ENCODE measurements at regions not wholly inside any gene's neighbourhood (a gene's known extent, or its start where the extent isn't known, plus 50 kb on each side); places are given as distances from the start of the nearest gene placed in this dataset.

DNA sequence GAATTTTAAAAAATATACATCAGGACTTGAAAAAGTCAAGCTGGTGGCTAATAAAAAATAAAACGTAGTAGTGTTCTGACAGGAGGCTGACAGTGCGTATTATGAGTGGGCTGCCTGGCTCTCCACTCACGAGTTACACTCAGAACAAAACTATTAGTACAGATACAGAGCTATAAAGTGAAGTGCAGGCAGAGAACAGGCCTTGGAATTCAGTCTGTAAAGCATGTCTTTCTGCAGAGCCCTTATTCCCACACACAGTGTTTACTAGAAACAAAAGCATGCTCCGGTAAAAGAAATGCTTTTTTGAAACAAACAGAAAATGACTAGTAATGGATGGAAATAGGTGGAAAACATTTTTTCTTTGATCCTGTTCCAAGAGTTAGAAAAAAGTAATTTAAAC lies 334.7 kb downstream of the DIRAS2 start:
- DNase-seq (ENCODE audit: low read depth) = no peak

DNA sequence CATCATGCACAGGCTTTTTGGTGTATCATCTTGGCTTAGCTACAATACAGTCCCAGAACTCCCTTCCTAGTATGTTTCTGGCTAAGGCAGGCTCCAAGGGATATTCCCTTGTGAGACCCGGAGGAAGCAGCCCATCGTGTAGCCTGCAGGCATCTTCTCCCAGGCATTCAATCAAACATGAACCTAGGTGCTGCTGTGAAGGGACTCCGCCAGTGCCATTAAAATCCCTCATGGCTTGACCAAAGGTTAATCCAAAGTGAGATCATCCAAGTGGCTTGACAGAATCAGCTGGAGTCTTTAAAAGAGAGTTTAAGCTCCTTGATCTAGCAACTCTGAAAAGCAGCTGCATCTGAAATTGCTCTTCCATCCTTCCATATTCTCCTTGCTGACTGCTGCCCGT lies 333.9 kb downstream of the DIRAS2 start:
- DNase-seq (ENCODE audit: low read depth) = no peak

DNA sequence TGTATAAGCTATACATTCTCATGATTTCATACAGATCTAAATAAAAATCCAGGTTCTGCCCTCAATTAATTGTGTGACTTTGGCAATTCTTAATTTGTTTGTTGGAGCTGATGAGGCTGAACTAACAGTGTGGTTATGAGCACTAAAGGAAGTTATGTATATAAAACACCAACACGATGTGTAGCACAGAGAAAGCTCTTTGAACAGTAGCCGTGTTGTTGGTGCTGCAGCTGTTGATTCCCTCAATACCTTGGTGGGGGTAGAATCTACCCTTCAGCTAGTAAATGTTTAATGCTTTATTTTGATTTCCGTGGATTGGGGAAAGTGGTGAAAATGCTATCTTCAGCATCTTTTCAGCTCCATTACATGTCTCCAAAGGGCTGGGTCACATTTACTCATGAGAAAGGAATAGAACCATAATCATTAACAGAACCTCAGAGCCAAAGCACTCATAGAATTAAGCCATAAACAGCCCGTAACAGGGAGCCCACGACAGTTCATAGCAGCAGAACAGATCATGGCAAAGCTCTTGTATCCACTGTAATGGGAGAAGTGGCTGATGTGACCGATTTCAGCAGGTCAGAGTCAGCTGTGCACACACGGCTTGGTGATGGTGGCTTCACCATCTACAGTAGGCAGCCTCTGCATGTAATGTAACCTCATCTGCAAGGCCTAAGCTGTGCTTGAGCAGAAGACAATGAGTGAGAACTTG lies 332.7 kb downstream of the DIRAS2 start:
- DNase-seq (ENCODE audit: low read depth) = no peak

DNA sequence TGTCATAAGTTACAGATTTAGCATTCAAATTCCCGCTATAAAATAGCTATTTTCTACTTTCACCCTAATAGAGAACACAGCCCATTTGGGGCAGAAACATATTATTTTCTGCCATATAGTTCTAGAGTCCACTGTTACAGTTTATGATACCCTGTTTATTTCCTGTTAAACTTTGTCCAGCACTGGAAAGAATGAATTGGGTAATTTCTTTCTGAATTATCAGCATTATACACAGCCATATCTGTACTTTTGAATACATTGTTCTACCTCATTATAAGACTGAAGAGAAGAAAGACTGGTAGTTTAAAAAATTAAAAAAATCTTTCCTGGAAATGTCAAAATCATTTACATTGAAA lies 332.1 kb downstream of the DIRAS2 start:
- DNase-seq (ENCODE audit: low read depth) = no peak

DNA sequence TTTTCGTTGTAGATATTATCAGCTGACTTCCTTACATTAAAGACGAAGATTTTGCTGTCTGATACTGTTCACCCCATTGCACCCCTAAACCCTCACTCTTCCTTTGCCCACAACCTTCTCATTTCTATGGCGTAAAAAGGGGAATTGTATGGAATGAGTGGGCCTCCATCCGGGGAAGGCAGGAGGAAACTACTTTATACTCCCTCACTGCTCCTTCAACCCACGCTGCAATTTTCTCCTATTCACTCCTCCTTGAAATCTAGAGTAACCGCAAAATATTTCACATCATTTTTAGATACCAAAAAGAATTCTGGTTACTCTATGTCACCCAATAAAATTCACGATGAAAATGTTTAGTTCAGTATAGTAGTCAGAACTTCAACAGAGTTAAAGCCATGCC lies 330.8 kb downstream of the DIRAS2 start:
- DNase-seq (ENCODE audit: low read depth) = no peak

DNA sequence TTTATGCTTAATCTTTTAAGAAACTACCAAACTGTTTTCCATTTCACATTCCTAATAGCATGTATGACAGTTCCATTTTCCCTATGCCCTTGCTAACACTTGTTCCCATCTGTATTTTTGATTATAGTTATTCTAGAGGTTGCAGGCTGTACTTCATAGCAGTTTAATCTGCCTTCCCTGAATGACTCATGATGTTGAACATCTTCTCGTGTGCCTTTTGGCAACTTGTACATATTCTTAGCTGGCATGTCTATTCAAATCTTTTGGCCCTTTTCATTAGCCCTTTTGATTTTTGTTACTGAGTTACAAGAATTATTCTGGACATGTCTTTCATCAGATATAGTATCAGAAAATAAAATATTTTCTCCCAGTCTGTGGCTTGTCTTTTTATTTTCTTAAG lies 320.3 kb downstream of the DIRAS2 start:
- peak; percentile 4 for DNase-seq (ENCODE audit: low read depth)

DNA sequence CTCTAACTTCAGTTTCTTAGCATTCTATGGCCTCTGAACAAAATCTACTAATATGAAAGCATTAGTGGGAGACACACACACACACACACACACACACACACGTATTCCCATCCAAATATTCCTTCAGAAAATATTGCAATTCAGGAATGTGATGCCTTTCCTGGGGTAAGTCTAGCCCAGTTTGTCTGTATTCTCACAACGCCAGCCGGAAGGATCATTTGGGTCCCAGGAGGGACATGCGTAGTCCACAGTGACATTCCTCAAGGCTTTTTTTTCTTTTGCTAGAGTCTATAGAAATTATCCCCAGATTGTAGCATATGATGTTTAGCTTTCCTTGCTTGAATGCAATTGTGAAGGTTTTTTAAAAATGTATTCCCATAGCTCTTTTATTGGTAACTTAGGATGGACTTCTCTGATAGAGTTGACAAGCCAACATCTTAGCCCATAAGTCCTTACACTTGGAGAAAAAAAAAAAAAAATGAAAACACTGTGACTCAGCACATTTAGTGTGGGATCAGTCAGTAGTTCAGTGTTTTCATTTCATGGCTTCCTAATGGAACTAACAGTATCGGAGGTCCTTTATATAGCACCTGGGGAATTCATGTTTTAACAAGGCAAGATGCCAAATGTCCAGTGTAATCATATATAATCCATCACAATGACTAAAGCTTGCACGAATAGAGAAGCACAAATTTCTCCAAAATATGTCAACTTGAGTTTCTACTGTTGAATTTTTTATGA lies 316.5 kb downstream of the DIRAS2 start:
- no peak for DNase-seq (ENCODE audit: low read depth)

DNA sequence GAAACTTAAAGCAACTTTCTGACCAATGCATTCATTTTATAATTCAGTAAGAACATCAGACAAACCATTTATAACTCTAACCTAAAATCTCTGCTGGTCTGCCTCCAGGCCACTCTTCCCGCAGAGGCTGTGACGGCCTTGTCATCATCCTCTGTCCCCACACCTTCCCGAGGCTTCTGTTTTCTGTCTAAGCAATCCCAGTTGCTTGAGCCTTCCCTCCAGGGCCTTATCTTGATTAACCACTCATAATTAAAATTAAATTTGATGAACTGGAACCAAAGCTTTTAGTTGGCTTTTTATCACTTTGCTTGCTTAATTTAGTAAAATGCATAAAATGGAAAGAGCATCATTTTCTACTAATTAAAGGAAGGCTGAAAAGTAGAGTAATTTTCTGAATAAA lies 312.4 kb downstream of the DIRAS2 start:
- DNase-seq (ENCODE audit: low read depth) = no peak

DNA sequence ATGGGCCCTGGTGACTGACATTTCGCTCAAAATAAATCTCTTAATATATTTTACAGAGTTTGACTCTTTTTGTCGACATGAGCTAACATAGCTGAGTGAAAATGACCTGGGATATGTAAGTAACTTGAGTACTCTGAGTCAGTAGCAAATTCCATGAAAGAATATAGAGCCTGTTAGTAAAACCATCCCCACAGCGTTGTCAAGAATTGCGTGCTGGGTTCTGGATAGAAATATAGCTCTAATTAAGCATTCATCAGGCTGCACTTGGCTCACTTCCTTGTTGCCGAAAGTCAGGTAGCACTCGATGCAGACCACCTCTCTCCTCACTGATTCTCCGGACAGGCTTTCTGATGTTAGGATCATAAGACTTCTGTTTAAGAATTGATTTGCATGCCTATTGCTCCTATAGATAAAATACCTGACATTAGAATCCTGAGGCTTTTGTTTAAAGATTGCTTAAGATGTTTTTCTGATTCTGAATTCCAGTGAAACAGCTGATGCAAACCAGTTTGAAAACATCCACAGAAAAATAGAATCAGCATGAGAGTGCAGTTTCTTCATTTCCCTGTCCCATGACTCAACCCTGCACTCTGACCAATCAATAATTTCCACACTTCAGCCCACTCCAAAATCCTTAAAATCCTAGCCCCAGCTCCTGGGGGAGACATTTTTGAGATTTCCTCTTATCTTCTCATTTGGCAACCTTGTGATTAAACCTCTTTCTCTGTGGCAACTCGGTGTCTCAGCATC lies 310.6 kb downstream of the DIRAS2 start:
- DNase-seq (ENCODE audit: low read depth) = peak; percentile 52

DNA sequence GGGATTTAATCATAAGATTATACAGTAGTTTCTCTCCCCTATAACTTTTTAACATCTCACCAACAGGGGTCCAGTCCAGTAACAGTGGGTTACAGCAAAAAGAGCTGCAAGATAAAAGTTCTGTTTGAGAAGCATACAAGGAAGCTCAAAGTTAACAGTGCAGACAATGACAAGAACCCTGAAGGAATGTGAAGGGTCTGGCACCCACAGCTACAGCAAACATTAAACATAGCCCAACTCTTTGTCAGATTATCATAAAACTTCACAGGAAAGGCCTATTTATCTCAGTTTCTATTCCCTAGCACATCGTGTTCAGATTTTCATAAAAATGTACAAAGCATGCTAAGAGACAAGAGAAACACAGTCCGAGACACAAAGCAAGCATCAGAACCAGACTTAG lies 309.4 kb downstream of the DIRAS2 start:
- DNase-seq (ENCODE audit: low read depth) = no peak

DNA sequence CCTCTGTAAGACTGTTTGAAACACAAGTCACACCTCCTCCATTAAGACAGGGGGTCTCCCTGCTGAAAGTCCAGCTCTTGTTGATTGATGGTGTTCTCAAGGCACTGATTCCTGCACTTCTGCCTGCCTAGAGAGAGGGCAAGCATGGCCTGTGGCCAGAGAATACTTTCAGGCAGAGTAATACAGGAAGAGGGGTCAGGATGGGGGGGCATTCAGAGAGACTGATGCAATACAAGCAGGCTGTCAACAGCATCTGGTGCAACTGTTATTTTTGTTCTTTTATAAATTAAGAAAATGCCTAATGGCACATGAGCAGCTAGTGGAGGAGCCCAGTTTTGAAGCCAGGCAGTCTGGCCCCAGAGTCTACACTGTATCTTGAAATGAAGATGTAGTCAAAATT lies 302.2 kb downstream of the DIRAS2 start:
- DNase-seq (ENCODE audit: low read depth) = peak; percentile 68

DNA sequence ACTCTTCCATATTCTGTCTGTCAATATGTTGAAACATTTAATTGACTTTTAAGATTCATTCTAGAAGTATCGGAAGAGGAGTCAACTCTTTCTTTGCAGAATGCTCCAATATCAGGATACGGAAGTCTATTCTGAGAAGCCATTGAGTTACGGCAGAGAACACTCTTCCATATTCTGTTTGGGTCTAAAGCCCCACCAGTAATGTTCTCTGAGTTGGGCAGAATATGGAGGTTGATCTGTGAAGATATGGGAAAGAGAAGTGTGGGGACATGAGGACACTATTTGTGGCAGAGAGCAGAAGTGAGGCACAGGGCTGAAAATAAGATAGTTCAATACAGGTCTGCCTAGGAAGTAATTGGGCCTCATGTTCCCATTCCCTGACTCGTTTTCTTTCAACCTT lies 300.0 kb downstream of the DIRAS2 start:
- no peak for DNase-seq (ENCODE audit: low read depth)

DNA sequence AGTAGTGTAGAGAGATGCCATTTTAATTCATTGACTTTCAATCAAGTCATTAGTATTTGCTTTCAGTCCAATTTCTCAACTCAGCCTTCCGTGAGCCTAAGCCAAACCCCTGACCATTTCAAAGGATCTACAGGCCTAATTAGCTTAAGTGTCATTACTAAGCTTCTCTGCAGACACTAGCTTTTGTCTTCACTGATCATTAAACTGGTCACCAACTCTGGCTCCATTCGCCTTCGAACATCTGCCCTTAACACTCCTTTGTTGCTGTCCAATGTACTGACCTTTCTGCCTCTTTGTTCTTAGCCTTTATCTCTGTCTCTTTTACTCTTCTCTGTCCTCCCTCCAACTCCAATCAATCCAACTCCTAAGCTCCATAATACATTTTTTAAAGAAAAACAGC lies 299.3 kb downstream of the DIRAS2 start:
- DNase-seq (ENCODE audit: low read depth) = peak; percentile 14

DNA sequence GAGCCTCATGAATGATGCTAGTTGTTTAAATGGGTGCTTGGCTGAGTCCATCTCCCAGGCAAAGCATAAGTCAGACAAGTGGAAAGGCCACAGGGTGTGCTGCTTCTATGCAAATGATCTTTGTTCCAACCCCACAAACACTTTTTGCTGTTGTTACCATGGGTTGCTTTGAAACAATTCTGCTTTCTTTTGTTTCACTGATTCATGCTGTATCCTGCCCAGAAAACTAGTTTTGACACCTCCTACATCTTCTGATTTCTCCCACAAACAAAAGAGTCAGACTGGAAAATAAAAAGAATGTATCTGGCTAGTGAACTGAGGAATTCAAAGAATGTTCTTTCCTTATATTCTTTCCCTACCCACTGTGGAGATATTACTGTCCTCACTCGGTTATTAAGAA lies 298.6 kb downstream of the DIRAS2 start:
- DNase-seq (ENCODE audit: low read depth) = peak; percentile 1

DNA sequence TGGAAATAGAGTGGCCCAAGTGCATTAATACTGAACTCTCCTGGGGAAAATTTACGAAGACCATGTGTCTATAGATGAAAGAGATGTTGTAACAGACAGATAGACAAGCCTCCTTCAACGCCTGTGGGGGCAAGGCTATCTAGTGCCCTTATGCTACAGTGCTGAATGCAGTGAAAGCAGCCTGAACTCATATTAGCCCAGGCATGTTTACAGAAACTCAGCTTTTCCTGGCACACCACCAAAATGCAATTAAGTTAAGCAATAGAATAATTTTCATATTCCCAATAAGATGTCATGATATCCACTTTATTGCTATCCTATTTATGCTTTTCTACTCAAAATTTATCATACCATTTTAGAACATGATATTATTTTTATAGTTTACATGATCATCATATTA lies 277.0 kb downstream of the DIRAS2 start:
- no peak for DNase-seq (ENCODE audit: low read depth)

DNA sequence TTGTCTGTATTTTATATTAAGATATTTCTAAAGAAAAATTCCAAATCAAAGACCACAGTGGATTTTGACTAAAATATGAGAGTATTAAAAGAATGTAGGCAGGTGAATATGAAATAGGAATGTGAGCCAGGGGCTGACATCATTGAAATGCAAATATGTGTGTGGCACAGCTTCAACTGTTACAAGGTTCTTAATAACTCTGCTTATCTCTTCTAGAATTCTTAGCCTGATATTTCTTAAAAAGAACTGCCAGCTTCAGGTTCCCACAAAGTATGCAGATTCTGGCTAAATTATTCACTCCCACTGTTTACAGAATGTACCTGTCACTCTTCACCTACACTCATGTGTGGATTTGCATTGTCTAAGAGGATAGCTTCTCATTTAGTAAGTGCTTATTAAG lies 274.4 kb downstream of the DIRAS2 start:
- DNase-seq (ENCODE audit: low read depth) = no peak

DNA sequence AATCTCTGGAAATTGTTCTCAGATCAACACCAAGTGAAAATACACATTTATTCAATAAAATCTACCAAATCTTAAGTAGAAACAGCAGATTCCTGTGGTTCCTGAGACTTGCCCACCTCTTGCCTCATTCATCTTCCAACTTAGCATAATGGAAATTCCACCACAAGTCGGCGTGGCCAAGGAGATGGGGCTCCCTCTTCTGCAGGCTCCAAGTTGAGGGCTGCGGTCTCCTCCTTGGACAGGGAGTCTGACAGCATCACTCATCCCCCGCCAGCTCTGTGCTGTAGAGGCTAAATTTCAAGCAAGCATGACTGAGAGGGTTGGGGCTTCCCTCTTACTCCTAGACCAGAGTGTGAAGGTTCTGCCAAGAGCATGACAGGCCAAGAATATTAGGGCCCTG lies 273.7 kb downstream of the DIRAS2 start:
- DNase-seq (ENCODE audit: low read depth) = no peak

DNA sequence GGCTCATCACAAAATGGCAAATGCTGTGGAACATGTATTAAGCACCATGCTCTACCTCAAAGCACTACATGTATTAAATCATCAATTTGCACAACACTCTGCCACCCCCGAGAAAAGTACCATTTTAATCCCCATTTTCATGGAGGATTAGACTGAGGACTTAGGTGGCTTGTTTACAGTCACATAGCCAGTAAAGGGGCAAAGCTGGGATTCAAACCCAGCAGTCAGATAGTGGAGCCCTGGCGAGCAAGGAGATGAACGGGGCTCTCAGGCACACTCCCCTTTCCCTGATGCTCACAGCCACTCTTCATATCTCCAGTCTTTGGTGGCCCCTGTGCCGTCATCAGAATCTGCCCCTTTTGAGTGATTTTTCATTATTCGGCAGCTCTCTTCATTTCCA lies 262.9 kb downstream of the DIRAS2 start:
- DNase-seq (ENCODE audit: low read depth) = no peak

DNA sequence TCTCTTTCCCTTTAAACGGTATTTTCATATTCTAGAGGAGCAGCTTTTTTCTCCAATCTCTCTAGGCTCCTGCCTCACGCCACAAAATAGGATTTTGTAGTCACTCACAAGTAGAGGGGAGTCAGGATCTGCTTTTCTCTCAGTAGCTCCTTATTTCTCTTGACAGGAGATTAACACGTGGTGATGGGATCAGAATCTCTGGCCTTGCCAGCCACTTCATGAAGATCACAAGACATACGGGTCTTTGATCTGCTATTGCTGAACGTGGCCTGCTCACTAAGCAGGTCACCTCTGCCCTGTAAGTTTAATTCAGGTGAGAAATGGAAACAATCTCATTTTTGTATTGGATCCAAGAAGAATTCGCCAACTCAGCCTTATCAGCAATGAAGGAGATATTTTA lies 257.5 kb downstream of the DIRAS2 start:
- no peak for DNase-seq (ENCODE audit: low read depth)

DNA sequence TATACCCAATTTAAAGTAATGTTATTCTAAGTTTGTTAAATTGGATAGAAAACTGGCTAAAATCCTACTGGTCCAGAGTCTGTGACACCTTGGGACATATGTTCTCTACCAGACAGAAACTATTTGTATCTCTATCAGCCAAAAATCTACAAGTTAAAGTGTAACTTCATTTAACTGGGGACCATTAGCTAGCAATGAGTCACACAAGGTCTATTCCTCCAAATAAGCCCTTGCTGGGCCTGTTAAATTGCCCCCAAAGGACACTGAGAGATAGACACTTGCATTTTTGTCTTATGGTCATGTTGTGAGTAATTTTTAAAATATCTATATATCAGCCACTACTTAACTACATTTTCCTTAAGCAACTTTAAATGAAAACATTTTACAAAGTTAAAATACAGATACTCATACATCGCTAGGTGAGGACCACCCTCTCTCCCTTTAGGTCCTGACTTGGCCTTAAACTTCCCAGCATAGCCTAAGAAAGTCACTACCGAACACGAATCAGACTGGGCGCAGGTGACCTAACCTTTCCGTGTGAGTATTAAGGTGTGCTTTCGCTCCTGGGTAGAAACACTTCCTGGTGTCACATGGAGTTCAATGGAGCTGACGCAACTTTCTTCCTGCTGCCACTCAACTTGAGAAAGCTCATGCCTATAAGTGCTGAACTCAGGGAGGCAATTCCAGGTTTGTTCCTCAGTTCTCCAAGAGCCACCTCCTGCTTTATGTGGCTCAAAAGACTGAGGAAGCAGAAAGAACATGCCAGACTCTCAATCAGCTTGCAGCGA lies 249.1 kb downstream of the DIRAS2 start:
- no peak for DNase-seq (ENCODE audit: low read depth)

DNA sequence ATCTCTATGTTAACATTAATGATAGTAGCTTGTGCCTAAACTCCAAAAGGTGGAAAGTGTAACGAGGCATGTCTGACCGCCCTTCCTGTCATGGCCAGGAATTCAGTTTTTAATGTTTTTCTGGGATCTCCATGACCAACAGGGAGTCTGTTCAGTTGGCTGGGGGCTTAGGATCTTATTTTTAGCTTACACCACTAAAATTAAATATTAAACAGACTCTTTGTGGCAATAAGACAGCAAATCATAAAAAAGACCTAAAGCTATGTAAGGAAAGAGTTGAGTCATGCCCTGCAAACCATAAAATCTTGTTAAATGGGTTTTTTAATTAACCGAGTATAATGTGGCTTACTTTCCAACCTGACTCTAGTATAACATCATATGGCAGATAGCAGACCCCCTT lies 247.8 kb downstream of the DIRAS2 start:
- DNase-seq (ENCODE audit: low read depth) = no peak

DNA sequence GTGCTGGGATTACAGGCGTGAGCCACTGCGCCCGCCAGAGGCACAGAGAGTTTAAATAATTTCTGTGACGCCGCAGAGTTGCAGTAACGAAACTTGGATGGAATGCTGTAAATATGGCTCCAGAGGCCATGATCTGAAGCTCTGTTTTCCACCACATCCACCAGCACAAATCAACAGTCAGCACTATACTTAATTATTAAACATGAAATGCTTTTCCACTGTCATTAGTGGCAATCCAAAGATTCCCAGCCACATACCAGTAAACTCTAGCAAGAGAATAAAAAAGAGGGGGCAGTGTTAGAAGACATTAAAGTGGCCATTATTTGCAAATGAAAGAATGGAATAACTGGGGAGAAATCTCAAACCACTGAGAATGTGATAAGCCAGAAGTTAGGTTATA lies 242.5 kb downstream of the DIRAS2 start:
- DNase-seq (ENCODE audit: low read depth) = no peak

DNA sequence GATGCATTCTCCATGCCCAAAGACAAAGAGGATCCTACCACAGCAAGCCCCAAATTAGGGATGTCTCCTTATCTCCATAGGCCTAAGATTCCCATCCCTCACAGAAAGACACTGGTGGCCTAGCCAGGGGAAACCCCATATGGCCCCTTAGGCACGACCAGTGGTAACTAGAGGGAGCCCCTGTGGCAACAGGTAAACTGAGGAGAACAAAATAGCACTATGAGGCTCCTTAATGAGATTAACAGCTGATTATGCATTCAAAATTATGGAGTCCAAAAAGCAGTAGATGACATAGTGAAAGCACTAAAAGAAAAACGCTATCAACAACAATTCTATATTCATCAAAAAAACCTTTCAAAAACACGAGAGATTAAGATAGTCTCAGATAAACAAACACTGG lies 234.0 kb downstream of the DIRAS2 start:
- DNase-seq (ENCODE audit: low read depth) = no peak

All from ELR (cell line).